Central memory CD4-positive, alpha-beta T cell (primary cell): ENCODE measurements at regions not wholly inside any gene's neighbourhood (a gene's known extent, or its start where the extent isn't known, plus 50 kb on each side); places are given as distances from the start of the nearest gene placed in this dataset.

Source experiments
- DNase-seq: peaks from one replicate; pipeline ENCODE4 v3.0.0; 2022

DNA sequence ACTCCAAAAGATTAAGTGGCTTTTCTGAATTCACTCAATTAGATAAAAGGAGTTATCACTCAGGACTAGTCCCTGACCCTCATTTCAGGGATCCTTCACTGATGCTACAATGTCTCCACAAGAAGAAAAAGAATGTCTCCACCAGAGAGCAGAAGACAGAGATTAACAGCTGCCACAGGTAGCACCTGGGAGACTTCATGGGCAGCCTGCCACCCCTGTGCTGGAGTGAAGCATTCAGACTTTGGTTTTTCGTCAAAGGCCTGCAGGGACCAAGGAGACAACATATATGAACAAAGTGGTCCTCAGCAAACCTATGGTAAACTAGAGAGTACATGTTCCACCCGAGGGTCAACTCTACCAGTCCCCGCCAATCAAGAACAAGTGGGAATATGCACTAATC lies 197.0 kb upstream of the ACVR2A start:
- DNase-seq: no peak

- DNase-seq: no peak
Observed at GRCh38 chr2:147646818-147647468, 197.9 kb upstream of the ACVR2A start.

- DNase-seq: no peak
Observed at GRCh38 chr2:147644491-147644890, 200.3 kb upstream of the ACVR2A start.

GRCh38 chr2:147642765-147643164 lies 202.1 kb upstream of the ACVR2A start:
- DNase-seq: no peak

DNA sequence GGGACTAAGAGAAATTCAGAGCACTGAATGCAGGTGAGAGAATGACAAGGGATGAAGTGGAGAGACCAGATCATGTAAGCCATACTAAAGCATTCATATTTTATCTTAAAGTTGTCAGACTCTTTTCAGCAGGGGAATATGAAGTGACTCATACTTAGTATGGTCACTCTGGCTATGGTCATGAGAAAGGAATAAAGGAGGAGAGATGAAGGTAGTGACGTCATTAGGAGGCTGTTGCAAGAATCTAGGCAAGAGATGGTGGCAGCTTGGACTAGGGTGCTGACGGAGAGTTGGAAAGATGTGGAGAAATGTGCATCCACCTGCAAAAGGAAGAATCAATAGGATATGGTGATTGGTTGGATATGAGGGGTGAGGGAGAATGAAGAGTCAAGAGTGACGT lies 203.2 kb upstream of the ACVR2A start:
- no peak for DNase-seq

- no peak for DNase-seq
Observed at GRCh38 chr2:147639891-147640290, 204.9 kb upstream of the ACVR2A start.

DNA sequence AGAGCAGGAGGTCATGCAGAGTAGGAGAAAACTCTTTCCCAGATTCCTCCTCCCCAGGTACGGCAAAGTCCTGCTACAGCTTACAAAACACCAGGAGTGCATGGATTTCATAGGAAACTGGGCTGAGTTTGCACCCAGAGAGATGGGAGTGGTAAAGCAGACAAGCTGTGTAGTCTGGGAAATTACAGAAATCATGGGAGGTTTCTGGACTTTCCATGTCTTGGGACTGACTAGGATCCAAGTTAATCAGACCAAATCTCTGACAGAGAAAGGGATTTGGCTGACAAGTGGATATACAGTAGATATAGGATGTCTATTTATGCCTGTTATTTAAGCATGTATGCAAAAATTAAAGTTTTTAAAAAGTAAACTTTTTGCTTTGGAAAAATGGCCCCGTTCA lies 205.4 kb upstream of the ACVR2A start:
- no peak for DNase-seq

DNA sequence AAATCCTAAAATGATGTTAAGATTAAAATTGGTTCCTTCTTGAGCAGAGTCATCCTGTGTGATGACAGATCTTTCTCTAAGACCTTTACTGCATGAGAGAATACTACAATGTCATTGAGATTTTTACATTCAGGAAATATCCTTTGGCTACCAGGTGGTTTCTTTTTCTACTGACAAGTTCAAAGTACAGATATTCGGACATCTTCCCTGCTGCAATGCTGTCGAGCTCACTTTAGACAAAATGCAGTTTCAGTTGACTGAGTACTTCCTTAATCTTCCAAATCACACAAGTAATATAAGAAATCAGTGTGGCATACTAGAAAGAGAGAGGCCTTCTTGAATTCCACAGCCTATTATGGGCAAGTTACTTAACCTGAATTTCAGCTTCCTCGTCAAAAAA lies 207.9 kb upstream of the ACVR2A start:
- DNase-seq: no peak

- DNase-seq: no peak
Observed at GRCh38 chr2:147636238-147636882, 208.5 kb upstream of the ACVR2A start.

DNA sequence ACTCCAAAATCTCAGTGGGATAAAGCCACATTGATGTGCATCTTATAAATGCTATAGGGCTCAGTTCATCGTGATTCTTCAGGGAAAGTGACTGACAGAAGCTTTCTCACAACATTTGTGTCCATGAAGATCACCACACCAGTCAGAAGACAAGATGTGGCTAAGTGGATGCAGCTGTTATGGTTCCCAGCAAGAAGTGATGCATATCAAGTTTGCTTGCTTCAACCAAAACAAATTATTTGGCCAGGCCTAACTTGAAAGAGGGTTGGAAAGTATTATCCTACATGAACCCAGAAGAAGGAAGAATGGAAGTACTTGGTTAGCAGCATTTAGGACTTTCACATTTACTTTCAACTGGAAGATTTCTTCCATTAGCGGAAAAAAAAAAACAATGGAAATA lies 210.0 kb upstream of the ACVR2A start:
- DNase-seq: no peak

DNA sequence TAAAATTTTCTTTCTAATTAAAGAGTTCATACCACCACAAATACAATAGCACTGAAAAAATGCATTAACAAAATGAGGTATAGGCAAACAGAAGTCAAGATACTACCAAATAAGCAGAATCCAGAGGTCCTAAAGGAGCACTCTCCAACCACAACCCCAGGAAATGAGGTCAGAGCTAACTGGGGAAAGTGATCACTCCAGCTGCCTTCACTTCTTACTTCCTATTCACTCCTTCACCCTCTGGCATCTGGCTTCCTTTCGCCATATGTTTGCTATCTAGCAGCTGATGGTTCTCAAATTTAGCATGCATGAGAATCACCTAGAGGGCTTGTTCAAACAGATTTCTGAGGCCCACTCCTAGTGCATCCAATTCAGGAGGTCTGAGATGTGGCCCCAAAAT lies 212.6 kb upstream of the ACVR2A start:
- DNase-seq: no peak

- DNase-seq: no peak
Observed at GRCh38 chr2:147631294-147631693, 213.5 kb upstream of the ACVR2A start.

DNA sequence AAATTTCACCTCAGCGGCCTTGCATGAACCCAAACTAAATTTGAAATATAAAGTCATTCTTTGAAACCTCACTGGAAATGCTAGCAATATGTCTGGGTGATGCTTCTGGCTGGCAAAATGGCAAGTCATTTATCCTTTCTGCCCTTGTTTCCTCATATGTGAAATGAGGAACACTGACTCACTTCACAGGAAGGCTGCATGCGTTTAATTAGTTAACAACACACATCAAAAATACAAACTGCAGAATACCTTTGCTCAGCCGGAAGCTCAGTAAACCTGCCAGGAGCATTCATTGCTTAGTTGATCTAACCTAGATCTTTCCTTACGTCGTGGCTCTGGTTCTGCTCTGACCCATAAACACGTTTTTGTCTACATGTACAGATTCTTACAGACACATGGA lies 214.2 kb upstream of the ACVR2A start:
- DNase-seq: no peak

DNA sequence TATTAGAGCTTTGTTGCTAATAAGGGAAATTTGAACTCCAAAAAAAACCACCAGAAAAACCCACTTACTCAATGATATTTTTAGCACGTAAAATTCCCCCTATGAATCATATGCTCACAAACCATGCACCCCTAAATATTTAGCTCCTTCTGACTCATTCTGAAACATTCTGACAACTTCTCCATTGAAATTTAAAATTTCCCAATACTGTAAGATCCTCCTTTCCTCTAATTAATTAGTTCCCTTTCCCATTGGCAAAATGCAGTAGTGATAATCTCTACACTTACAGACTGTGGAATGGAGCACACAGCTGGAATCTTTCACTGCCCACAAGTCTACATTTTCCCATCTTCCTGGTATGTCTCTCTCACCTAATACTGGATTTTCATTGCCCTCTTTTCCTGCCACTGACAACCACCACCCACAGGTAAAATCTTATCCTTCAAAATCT lies 215.8 kb upstream of the ACVR2A start:
- no peak for DNase-seq

DNA sequence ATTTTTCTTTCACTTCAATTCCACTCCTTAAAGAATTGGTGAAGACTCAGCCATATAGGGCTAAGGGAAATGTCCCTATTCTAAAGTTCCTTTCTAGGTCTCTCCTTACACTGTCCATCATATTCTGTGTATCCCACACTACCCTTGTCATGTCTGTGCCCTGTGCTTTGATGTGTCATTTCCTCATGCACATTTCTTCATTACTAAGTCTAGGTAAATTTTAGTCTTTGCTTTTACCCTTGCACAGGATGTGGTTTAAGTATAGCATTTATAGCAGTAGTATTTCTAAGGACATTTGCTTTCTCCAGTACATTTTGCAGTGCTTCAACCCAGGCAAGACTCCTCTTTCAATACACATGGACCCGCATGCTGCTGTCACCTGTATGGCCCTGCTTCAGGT lies 221.5 kb upstream of the ACVR2A start:
- peak; percentile 39 for DNase-seq

DNA sequence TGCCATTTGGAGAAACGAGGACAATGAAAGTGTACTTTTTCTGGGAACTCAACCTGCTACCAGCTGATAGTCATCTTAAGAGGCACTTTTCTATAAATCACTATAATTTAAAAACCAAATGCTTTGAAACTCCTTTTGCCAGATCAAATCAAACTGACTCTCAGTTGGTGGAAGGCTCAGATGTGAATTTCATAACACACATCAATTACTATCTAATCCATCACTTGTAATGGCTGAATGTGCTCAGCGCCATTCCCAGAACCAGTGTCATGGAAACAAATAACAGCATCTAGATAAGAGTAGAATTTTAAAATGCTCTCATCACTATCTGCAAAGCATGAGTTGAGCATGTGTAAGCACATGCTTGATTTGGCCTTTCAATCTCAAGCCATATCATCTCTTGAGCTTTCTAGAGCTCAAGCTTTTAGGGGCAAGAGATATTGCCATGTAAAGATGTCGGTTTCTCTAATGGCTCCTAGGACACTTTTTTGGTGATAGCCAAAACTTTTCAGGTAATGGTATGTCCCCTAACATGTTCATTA lies 223.1 kb upstream of the ACVR2A start:
- no peak for DNase-seq

- no peak for DNase-seq
Observed at GRCh38 chr2:147619808-147620207, 225.0 kb upstream of the ACVR2A start.

DNA sequence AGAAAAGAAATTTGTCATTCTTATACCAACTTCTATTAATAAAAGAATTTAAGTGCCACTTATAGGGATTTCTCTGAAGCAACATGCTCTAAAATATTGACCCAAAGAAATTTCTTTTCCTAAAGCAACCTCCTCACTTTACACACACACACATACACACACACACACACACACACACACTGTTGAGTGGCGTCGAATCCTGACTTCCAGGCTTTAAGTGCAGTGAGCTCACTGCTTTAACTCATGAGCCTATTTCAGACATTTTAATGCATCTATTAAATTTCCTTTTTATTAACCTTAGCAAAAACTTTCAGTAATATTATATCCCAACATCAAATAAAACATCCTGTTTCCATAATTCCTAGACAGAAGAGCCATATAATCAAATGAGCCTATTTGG lies 229.1 kb upstream of the ACVR2A start:
- DNase-seq: no peak

- no peak for DNase-seq
Observed at GRCh38 chr2:147614979-147615470, 229.8 kb upstream of the ACVR2A start.

GRCh38 chr2:147614471-147614870 lies 230.4 kb upstream of the ACVR2A start:
- no peak for DNase-seq

DNA sequence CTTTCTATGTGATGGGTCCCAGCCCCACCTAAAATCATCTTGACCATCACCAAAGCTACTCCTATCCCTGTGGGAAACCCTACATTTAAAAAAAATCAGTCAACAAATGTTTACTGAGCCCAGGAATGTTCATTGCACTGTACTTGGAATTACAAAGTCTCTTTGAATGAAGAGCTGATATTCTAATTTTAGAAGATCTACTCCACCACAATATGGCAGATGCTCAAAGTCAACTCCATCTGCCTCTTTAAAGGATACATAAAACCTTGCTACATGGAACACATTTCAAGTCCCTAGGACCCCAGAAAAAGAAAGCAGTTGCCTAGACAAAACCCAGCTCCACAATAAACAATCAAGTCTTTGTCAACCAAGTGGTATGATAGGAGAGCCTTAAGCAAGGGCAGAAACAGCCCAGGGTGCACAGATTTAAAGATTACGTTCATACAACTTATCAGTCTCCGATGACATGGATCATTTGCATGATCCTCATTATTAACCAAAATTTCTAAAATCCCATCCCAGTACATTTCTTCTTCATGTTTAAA lies 234.3 kb upstream of the ACVR2A start:
- DNase-seq: no peak

- no peak for DNase-seq
Observed at GRCh38 chr2:147609301-147609700, 235.5 kb upstream of the ACVR2A start.

DNA sequence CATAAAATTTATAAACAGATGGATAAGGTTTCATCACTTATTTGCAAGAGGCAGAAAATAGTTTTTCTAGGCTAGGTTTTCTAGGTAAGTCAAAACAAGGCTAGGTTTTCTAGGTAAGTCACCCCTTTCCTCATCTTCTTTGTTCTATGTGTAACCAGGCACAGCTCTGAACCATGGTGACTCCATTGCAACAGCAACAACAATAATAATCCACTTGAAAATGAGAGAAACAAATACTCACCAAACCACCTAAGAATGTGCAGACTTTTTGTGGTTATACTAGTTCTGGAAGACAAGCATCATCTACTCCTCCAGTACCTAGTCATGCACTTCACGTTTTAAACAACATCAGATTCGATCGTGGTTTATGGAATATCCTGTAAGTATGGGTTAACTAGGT lies 237.4 kb upstream of the ACVR2A start:
- no peak for DNase-seq

DNA sequence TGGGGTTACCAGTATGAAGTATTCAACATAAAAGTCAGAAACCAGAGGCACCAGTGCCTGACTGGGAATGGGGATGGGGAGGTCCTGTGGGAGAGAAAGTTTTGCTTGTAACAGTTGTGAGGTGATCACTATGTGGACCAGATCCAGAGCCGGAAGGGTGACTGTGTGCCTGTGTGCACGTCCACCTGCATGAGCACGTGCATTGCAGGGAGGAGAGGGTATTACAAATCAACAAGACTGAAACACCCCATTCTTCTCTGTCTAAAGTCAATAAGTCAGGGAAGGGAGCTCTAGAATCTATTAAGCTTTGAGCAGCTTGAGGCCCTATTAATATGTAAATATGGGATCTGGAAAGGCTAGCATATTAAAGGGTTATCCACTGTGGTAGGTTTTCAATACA lies 241.0 kb upstream of the ACVR2A start:
- DNase-seq: no peak
